ENCODE measurements at regions not wholly inside any gene's neighbourhood (a gene's known extent, or its start where the extent isn't known, plus 50 kb on each side); places are given as distances from the start of the nearest gene placed in this dataset.

- Histone ChIP-seq H3K27ac (no peak overlapping the region), H3K27me3 (no peaks in the 10 kb centered on the region), H3K4me3 (no peak overlapping the region), H3K9me3 (replicated peaks in 1 of 3) (no peaks in the 10 kb centered on the region), H3K4me1 (replicated peaks in 1 of 2) (no peaks in the 10 kb centered on the region), H3K36me3 (replicated peaks in 1 of 2) (no peaks in the 10 kb centered on the region)
- no peak for DNase-seq
- TF ChIP-seq CTCF (IDR thresholded peaks at IDR 0.05) (no peak), POLR2A (IDR thresholded peaks at IDR 0.05) (no peak)
- intact Hi-C loops (cut with DNase I), result no loop called here
- WGBS, 4 donors, result 56 to 65% (median 60%) methylated on average over 4 of the region's 4 CpGs
Measured at GRCh38 chr7:26567266-26567665, 275.6 kb downstream of the SNX10 start.

- WGBS, 4 donors, result 81 to 92% (median 89%) methylated on average over 6 of the region's 6 CpGs
- Histone ChIP-seq H3K27ac (no peak overlapping the region), H3K27me3 (peaks cover 3% of the 10 kb centered on the region), H3K9me3 (replicated peaks in 1 of 3) (no peaks in the 10 kb centered on the region), H3K4me1 (replicated peaks in 1 of 2) (no peaks in the 10 kb centered on the region), H3K4me3 (no peak overlapping the region), H3K36me3 (replicated peaks in 1 of 2) (no peaks in the 10 kb centered on the region)
- intact Hi-C loops (cut with DNase I), result no loop called here
- TF ChIP-seq CTCF (IDR thresholded peaks at IDR 0.05) (no peak), POLR2A (IDR thresholded peaks at IDR 0.05) (no peak)
- DNase-seq, result no peak
Measured at GRCh38 chr7:26574476-26574875, 282.8 kb downstream of the SNX10 start.

- intact Hi-C loops (cut with DNase I), result no loop called here
- no peak overlapping the region for H3K27ac ChIP-seq
- WGBS, 4 donors, result 63 to 81% (median 76%) methylated on average over 4 of the region's 4 CpGs
- H3K27me3 ChIP-seq, result peaks cover 7% of the 10 kb centered on the region
- H3K36me3 ChIP-seq (replicated peaks in 1 of 2), result no peaks in the 10 kb centered on the region
- no peak overlapping the region for H3K4me3 ChIP-seq
- no peaks in the 10 kb centered on the region for H3K4me1 ChIP-seq (replicated peaks in 1 of 2)
- no peaks in the 10 kb centered on the region for H3K9me3 ChIP-seq (replicated peaks in 1 of 3)
- no peak for DNase-seq
- no peak for TF ChIP-seq POLR2A (IDR thresholded peaks at IDR 0.05)
- TF ChIP-seq CTCF (IDR thresholded peaks at IDR 0.05), result no peak
Measured at GRCh38 chr7:26580064-26580591, 284.3 kb downstream of the SKAP2 start.

- no peak for TF ChIP-seq POLR2A (IDR thresholded peaks at IDR 0.05)
- H3K27me3 ChIP-seq, result peaks cover 7% of the 10 kb centered on the region
- intact Hi-C loops (cut with DNase I), result no loop called here
- DNase-seq, result no peak
- no peak overlapping the region for H3K4me3 ChIP-seq
- H3K9me3 ChIP-seq (replicated peaks in 1 of 3), result no peaks in the 10 kb centered on the region
- no peak overlapping the region for H3K27ac ChIP-seq
- no peaks in the 10 kb centered on the region for H3K36me3 ChIP-seq (replicated peaks in 1 of 2)
- WGBS, 4 donors, result 83 to 92% (median 87%) methylated on average over 4 of the region's 4 CpGs
- H3K4me1 ChIP-seq (replicated peaks in 1 of 2), result no peaks in the 10 kb centered on the region
Measured at GRCh38 chr7:26580711-26581110, 283.7 kb downstream of the SKAP2 start.

GRCh38 chr7:26583094-26583648, 281.2 kb downstream of the SKAP2 start:
- 70 to 78% (median 72%) methylated on average over 4 of the region's 4 CpGs for WGBS, 4 donors
- no peaks in the 10 kb centered on the region for H3K9me3 ChIP-seq (replicated peaks in 1 of 3)
- no peaks in the 10 kb centered on the region for H3K4me1 ChIP-seq (replicated peaks in 1 of 2)
- no peaks in the 10 kb centered on the region for H3K36me3 ChIP-seq (replicated peaks in 1 of 2)
- no peak overlapping the region for H3K4me3 ChIP-seq
- no peak for TF ChIP-seq POLR2A (IDR thresholded peaks at IDR 0.05)
- TF ChIP-seq CTCF (IDR thresholded peaks at IDR 0.05), result no peak
- H3K27ac ChIP-seq, result no peak overlapping the region
- DNase-seq, result no peak
- H3K27me3 ChIP-seq, result peaks cover 7% of the 10 kb centered on the region
- intact Hi-C loops (cut with DNase I), result no loop called here
